ENCODE measurements at regions not wholly inside any gene's neighbourhood (a gene's known extent, or its start where the extent isn't known, plus 50 kb on each side); places are given as distances from the start of the nearest gene placed in this dataset.

GRCh38 chr1:214123061-214123784 lies 135.4 kb downstream of the PROX1 start:
- TF ChIP-seq CTCF (IDR thresholded peaks at IDR 0.05) (peak; percentile 16; the same call in 1 of the 2 replicates), MAX (CRISPR knock-in tag; IDR thresholded peaks at IDR 0.05) (no peak), ZSCAN18 (CRISPR knock-in tag; IDR thresholded peaks at IDR 0.05) (no peak), GTF2I (CRISPR knock-in tag; conservative IDR thresholded peaks at IDR 0.05) (no peak), IRF2 (CRISPR knock-in tag; IDR thresholded peaks at IDR 0.05; ENCODE audit: borderline replicate concordance, low read depth) (no peak), CREM (CRISPR knock-in tag; IDR thresholded peaks at IDR 0.05) (no peak), STAT6 (CRISPR knock-in tag; conservative IDR thresholded peaks at IDR 0.05; ENCODE audit: low read depth) (no peak), ZNF138 (CRISPR knock-in tag; conservative IDR thresholded peaks at IDR 0.05) (no peak), ZNF121 (CRISPR knock-in tag; IDR thresholded peaks at IDR 0.05) (no peak), RELA (CRISPR knock-in tag; IDR thresholded peaks at IDR 0.05; ENCODE audit: borderline replicate concordance) (no peak), FOXJ3 (CRISPR knock-in tag; IDR thresholded peaks at IDR 0.05; ENCODE audit: borderline replicate concordance) (no peak), OVOL2 (CRISPR knock-in tag; IDR thresholded peaks at IDR 0.05; ENCODE audit: borderline replicate concordance) (no peak), ZNF263 (CRISPR knock-in tag; IDR thresholded peaks at IDR 0.05; ENCODE audit: low read depth) (no peak)

Measured in WTC11 (cell line).